A549 (cell line): ENCODE measurements at regions not wholly inside any gene's neighbourhood (a gene's known extent, or its start where the extent isn't known, plus 50 kb on each side); places are given as distances from the start of the nearest gene placed in this dataset.

Experiments
- ATAC-seq, 2 experiments: fragments of 200-7000 bp in 1 of 2; fragments of >200 bp in 1 of 2; cut with Nextera tagmentation in 1 of 2; cut with Tn5 transposase in 1 of 2; 3 replicates each; pipeline versions ENCODE4 v1.8.0 to v1.9.1; 2018 to 2020; ENCODE audit warnings: mild to moderate bottlenecking in 1 of 2, moderate library complexity in 1 of 2
- CTCF ChIA-PET: fragments of 300-600 bp; sonication (Branson Sonifier 250); formaldehyde crosslinking; extraction: SDS; loops from one replicate; lab custom pipeline; 2021; ENCODE audit warnings: antibody characterized with exemption, inconsistent platforms; lab: Yijun Ruan, JAX
- POLR2A ChIA-PET: fragments of 350-600 bp; formaldehyde crosslinking; extraction: SDS; loops from one replicate; lab custom pipeline; 2021; ENCODE audit warnings: antibody characterized with exemption, inconsistent platforms; lab: Yijun Ruan, JAX
- DNase-seq, 2 experiments: peaks; one replicate each; pipeline versions ENCODE4 v3.0.0 to v3.0.0-alpha.2; 2011 to 2016; ENCODE audit warnings: low read depth in 1 of 2, low spot score in 1 of 2
- FAIRE-seq: peaks from 2 replicates; lab custom pipeline; 2011; peaks lifted over from hg19 to GRCh38; lab: Jason Lieb, UNC
- H3K27ac ChIP-seq, 2 experiments: fragments of >200 bp; sonication (Bioruptor Twin); formaldehyde crosslinking; 3 replicates each; pipeline ENCODE4 v1.5.1; 2016 to 2017
- H3K4me1 ChIP-seq: fragments of >200 bp; sonication (Bioruptor Twin); formaldehyde crosslinking; 3 replicates; pipeline ENCODE4 v1.6.1; 2016
- H3K4me2 ChIP-seq: fragments of >200 bp; sonication (Bioruptor Twin); formaldehyde crosslinking; 3 replicates; pipeline ENCODE4 v1.6.1; 2016
- H3K4me3 ChIP-seq: fragments of >200 bp; sonication (Bioruptor Twin); formaldehyde crosslinking; 3 replicates; pipeline ENCODE4 v1.5.1; 2016
- H3K9me3 ChIP-seq: fragments of >200 bp; sonication (Bioruptor Twin); formaldehyde crosslinking; 3 replicates; pipeline ENCODE4 v1.6.1; 2016
- ATOH8 ChIP-seq: fragments of 250-450 bp; sonication (Bioruptor Pico); IDR thresholded peaks from 2 replicates; pipeline ENCODE4 v1.5.0; 2020; ENCODE audit warnings: low read depth, mild to moderate bottlenecking, moderate library complexity
- CEBPB ChIP-seq, 2 experiments: fragments of >200 bp in 1 of 2; sonication (Bioruptor Twin) in 1 of 2; formaldehyde crosslinking in 1 of 2; IDR thresholded peaks; 2 replicates each; pipeline ENCODE4 v1.6.1; 2012 to 2016
- CHD4 ChIP-seq: fragments of 200-600 bp; sonication (generic); IDR thresholded peaks from 2 replicates; pipeline ENCODE4 v1.6.1; 2016; ENCODE audit warnings: antibody characterized with exemption, mild to moderate bottlenecking, borderline replicate concordance
- EHF ChIP-seq: fragments of 250-450 bp; sonication (Bioruptor Pico); IDR thresholded peaks from 2 replicates; pipeline ENCODE4 v1.5.0; 2020; ENCODE audit warnings: mild to moderate bottlenecking
- EHMT2 ChIP-seq: fragments of 200-600 bp; sonication (generic); IDR thresholded peaks from 2 replicates; pipeline ENCODE4 v1.6.1; 2016; ENCODE audit warnings: antibody characterized with exemption, low read depth, mild to moderate bottlenecking, moderate library complexity
- ELK1 ChIP-seq: fragments of 150-350 bp; IDR thresholded peaks from 2 replicates; pipeline ENCODE4 v1.6.1; 2014; ENCODE audit warnings: low read depth, mild to moderate bottlenecking, low read length
- ESRRA ChIP-seq: fragments of 150-350 bp; IDR thresholded peaks from 2 replicates; pipeline ENCODE4 v1.6.1; 2014; ENCODE audit warnings: mild to moderate bottlenecking, low read length, borderline replicate concordance
- FOSB ChIP-seq: fragments of 250-450 bp; sonication (Bioruptor Pico); IDR thresholded peaks from 2 replicates; pipeline ENCODE4 v1.5.0; 2020; ENCODE audit warnings: mild to moderate bottlenecking, moderate library complexity
- HDAC2 ChIP-seq: fragments of 200-600 bp; sonication (generic); IDR thresholded peaks from 2 replicates; pipeline ENCODE4 v1.6.1; 2016
- JUN ChIP-seq, 2 experiments: fragments of >200 bp; sonication (Bioruptor Twin); formaldehyde crosslinking; IDR thresholded peaks; 2 replicates in 1 of 2; 3 replicates in 1 of 2; pipeline ENCODE4 v1.6.1; 2016 to 2017
- MAFK ChIP-seq: fragments of 450-650 bp; IDR thresholded peaks from 2 replicates; pipeline ENCODE4 v1.6.1; 2014; ENCODE audit not compliant: partially characterized antibody
- MAX ChIP-seq: IDR thresholded peaks from 2 replicates; pipeline ENCODE4 v1.6.1; 2012
- POLR2A ChIP-seq: IDR thresholded peaks from 2 replicates; pipeline ENCODE4 v1.6.1; 2012; ENCODE audit warnings: mild to moderate bottlenecking, low read length
- RAD21 ChIP-seq, 2 experiments: fragments of >200 bp in 1 of 2; sonication (Bioruptor Twin) in 1 of 2; formaldehyde crosslinking in 1 of 2; IDR thresholded peaks in 1 of 2; conservative IDR thresholded peaks in 1 of 2; 2 replicates in 1 of 2; 3 replicates in 1 of 2; pipeline ENCODE4 v1.6.1; 2012 to 2018; ENCODE audit warnings: inconsistent platforms in 1 of 2
- REST ChIP-seq: fragments of 200-600 bp; sonication (generic); IDR thresholded peaks from 2 replicates; pipeline ENCODE4 v1.6.1; 2016; ENCODE audit warnings: antibody characterized with exemption, mild to moderate bottlenecking, moderate library complexity
- SMC3 ChIP-seq: fragments of >200 bp; sonication (Bioruptor Twin); formaldehyde crosslinking; IDR thresholded peaks from 3 replicates; pipeline ENCODE4 v1.6.1; 2018; ENCODE audit warnings: inconsistent platforms
- SREBF2 ChIP-seq: fragments of 450-650 bp; IDR thresholded peaks from 2 replicates; pipeline ENCODE4 v1.6.1; 2014; ENCODE audit warnings: mild to moderate bottlenecking, moderate library complexity
- ZC3H11A ChIP-seq: fragments of 450-650 bp; IDR thresholded peaks from 2 replicates; pipeline ENCODE4 v1.6.1; 2014; ENCODE audit warnings: antibody characterized with exemption, mild to moderate bottlenecking
- ZNF302 ChIP-seq: fragments of 250-450 bp; sonication (Bioruptor Pico); IDR thresholded peaks from 2 replicates; pipeline ENCODE4 v1.9.0; 2021; ENCODE audit warnings: inconsistent platforms, mild to moderate bottlenecking, moderate library complexity
- ZSCAN20 ChIP-seq: fragments of 250-450 bp; sonication (Bioruptor Pico); IDR thresholded peaks from 2 replicates; pipeline ENCODE4 v1.8.0; 2022; ENCODE audit warnings: mild to moderate bottlenecking, moderate library complexity
- WGBS: methylation state at CpG from one replicate; pipeline ENCODE4 v1.1.6; 2017; ENCODE audit errors: missing lambda C conversion rate; 5-methylcytosine and 5-hydroxymethylcytosine counted together

GRCh38 chr2:145032791-145033190, 512.9 kb upstream of the ZEB2 start:
- ChIA-PET CTCF (no interaction called here), POLR2A (no interaction called here)
- Histone ChIP-seq H3K4me1 (peaks cover 32% of the 10 kb centered on the region), H3K27ac (no peak overlapping the region), H3K4me3 (no peak overlapping the region), H3K9me3 (no peaks in the 10 kb centered on the region), H3K4me2 (no peak overlapping the region)
- ATAC-seq (no peak), DNase-seq (no peak), FAIRE-seq (no peak)
- WGBS: 57% methylated on average over 2 of the region's 2 CpGs
- TF ChIP-seq FOSB (CRISPR knock-in tag): no peak
- TF ChIP-seq ZC3H11A: no peak
- no peak for TF ChIP-seq REST
- no peak for TF ChIP-seq SMC3
- TF ChIP-seq JUN (IDR thresholded peaks at IDR 0.05): no peak
- TF ChIP-seq RAD21 (conservative IDR thresholded peaks at IDR 0.05 in 1 of 2, IDR thresholded peaks at IDR 0.05 in 1 of 2): no peak
- no peak for TF ChIP-seq ATOH8 (CRISPR knock-in tag)
- TF ChIP-seq HDAC2: no peak
- no peak for TF ChIP-seq ZSCAN20 (CRISPR knock-in tag)
- no peak for TF ChIP-seq EHF (CRISPR knock-in tag)
- no peak for TF ChIP-seq POLR2A
- TF ChIP-seq SREBF2: no peak
- no peak for TF ChIP-seq ESRRA
- no peak for TF ChIP-seq ELK1
- no peak for TF ChIP-seq ZNF302 (CRISPR knock-in tag)
- TF ChIP-seq EHMT2: no peak
- no peak for TF ChIP-seq CHD4

- TF ChIP-seq CEBPB (IDR thresholded peaks at IDR 0.05) (peak in 1 of 2 experiments; percentile 43; a peak in 1 of 4 replicates), ZNF302 (CRISPR knock-in tag) (no peak), MAFK (no peak), MAX (0 out of 2 replicates have a peak, but pooled peaks have one; percentile 26)
- ChIA-PET CTCF (no interaction called here), POLR2A (no interaction called here)
- 14% methylated on average over 3 of the region's 3 CpGs for WGBS
- Histone ChIP-seq H3K9me3 (no peaks in the 10 kb centered on the region), H3K27ac (peak overlapping the region; percentile 75 to 85), H3K4me2 (peak overlapping the region; percentile 90), H3K4me1 (peaks cover 32% of the 10 kb centered on the region), H3K4me3 (peak overlapping the region; percentile 25; the same call in 2 of the 3 replicates)
- no peak for FAIRE-seq
- DNase-seq: peak in 1 of 2 experiments; percentile 48
- peak; percentile 18 to 51; a peak in 3 of 6 replicates for ATAC-seq
These were observed 510.0 kb upstream of the ZEB2 start for GRCh38 chr2:145029873-145030272.
